Lower lobe of right lung (tissue), 2 donors: ENCODE measurements at regions not wholly inside any gene's neighbourhood (a gene's known extent, or its start where the extent isn't known, plus 50 kb on each side); places are given as distances from the start of the nearest gene placed in this dataset.
A peak's percentile ranks its signal among the peaks of the same experiment; 100 is the strongest.
"Not testable (repeated sequence)": the region's sequence is repeated elsewhere in the genome, so short reads cannot be mapped to it uniquely, and the experiment has no call there.

ENCODE experiments used
- ATAC-seq, 2 donors: fragments of 200-7000 bp; cut with Tn5 transposase; one replicate each; pipeline ENCODE4 v1.9.1; 2020 to 2022; ENCODE audit warnings: mild to moderate bottlenecking in 2 of 2, moderate library complexity in 2 of 2
- DNase-seq: peaks from one replicate; pipeline ENCODE4 v3.0.0-alpha.2; 2020
- H3K27ac ChIP-seq: fragments of 200-600 bp; one replicate; pipeline ENCODE4 v1.8.0; 2022
- H3K27me3 ChIP-seq: fragments of 200-600 bp; one replicate; pipeline ENCODE4 v1.8.0; 2022; ENCODE audit warnings: low read depth
- H3K36me3 ChIP-seq: fragments of 200-600 bp; one replicate; pipeline ENCODE4 v1.8.0; 2022; ENCODE audit warnings: mild to moderate bottlenecking
- H3K4me1 ChIP-seq: fragments of 200-600 bp; one replicate; pipeline ENCODE4 v1.8.0; 2022
- H3K4me3 ChIP-seq: fragments of 200-600 bp; one replicate; pipeline ENCODE4 v1.8.0; 2022; ENCODE audit warnings: mild to moderate bottlenecking
- H3K9me3 ChIP-seq: fragments of 200-600 bp; one replicate; pipeline ENCODE4 v1.8.0; 2022
- CTCF ChIP-seq: fragments of 200-600 bp; IDR thresholded peaks from one replicate; pipeline ENCODE4 v1.8.0; 2022; ENCODE audit warnings: antibody characterized with exemption, mild to moderate bottlenecking
- intact Hi-C: fragments of 100-400 bp; cut with DNase I; formaldehyde crosslinking; loops from one replicate; pipeline ENCODE4 v1.11.0; 2022
- donor health status: DM: no; HTN: yes; CAD: no; lungs with severe emphysema.

GRCh38 chr7:63900394-63901203 is 98.0 kb upstream of the ZNF722 start:
- no peak for TF ChIP-seq CTCF
- peak overlapping the region; percentile 78 for H3K27ac ChIP-seq

GRCh38 chr7:63901204-63901506 is 97.5 kb upstream of the ZNF722 start:
- intact Hi-C loops, result not testable (repeated sequence)

More at GRCh38 chr7:63900394-63901203, 98.0 kb upstream of the ZNF722 start:
- DNase-seq (peak; percentile 95), ATAC-seq (peak; percentile 99 to 100)
- peak overlapping the region; percentile 75 for H3K4me3 ChIP-seq
- intact Hi-C loops, result no loop called here
- peaks cover 5% of the 10 kb centered on the region for H3K4me1 ChIP-seq
- no peaks in the 10 kb centered on the region for H3K9me3 ChIP-seq
- H3K36me3 ChIP-seq, result no peaks in the 10 kb centered on the region
- no peaks in the 10 kb centered on the region for H3K27me3 ChIP-seq

GRCh38 chr7:63918986-63919385 is 79.7 kb upstream of the ZNF722 start:
- ATAC-seq (no peak), DNase-seq (no peak)
- Histone ChIP-seq H3K4me1 (no peaks in the 10 kb centered on the region), H3K27me3 (no peaks in the 10 kb centered on the region), H3K36me3 (no peaks in the 10 kb centered on the region), H3K4me3 (no peak overlapping the region), H3K27ac (no peak overlapping the region), H3K9me3 (peaks cover 4% of the 10 kb centered on the region)
- intact Hi-C loops, result no loop called here
- TF ChIP-seq CTCF, result no peak

More at GRCh38 chr7:63901204-63901506, 97.5 kb upstream of the ZNF722 start:
- peak; percentile 18 to 55 for ATAC-seq
- H3K27me3 ChIP-seq, H3K9me3 ChIP-seq, H3K27ac ChIP-seq, DNase-seq, H3K36me3 ChIP-seq, H3K4me1 ChIP-seq: not testable (repeated sequence)
- peak overlapping the region; percentile 75 for H3K4me3 ChIP-seq

- H3K27ac ChIP-seq, result peak overlapping the region; percentile 94
- intact Hi-C loops, result no loop called here
- peak overlapping the region; percentile 67 for H3K4me3 ChIP-seq
- no peak for TF ChIP-seq CTCF
- H3K36me3 ChIP-seq, result no peaks in the 10 kb centered on the region
- H3K27me3 ChIP-seq, result no peaks in the 10 kb centered on the region
- H3K4me1 ChIP-seq, result peaks cover 15% of the 10 kb centered on the region
- DNase-seq (no peak), ATAC-seq (peak in 1 of 2 donors; percentile 15)
- no peaks in the 10 kb centered on the region for H3K9me3 ChIP-seq
These were observed 73.4 kb upstream of the ZNF722 start for GRCh38 chr7:63925262-63925625.

GRCh38 chr7:63925626-63926460 is 72.8 kb upstream of the ZNF722 start:
- Histone ChIP-seq H3K9me3 (peaks cover under 1% of the 10 kb centered on the region), H3K36me3 (no peaks in the 10 kb centered on the region), H3K27ac (peak overlapping the region; percentile 94), H3K4me3 (peak overlapping the region; percentile 67), H3K27me3 (no peaks in the 10 kb centered on the region), H3K4me1 (peaks cover 15% of the 10 kb centered on the region)
- peak; percentile 95 for DNase-seq
- intact Hi-C loops, result no loop called here
- TF ChIP-seq CTCF, result no peak
- ATAC-seq, result peak; percentile 98 to 99

GRCh38 chr7:63927261-63927660 is 71.4 kb upstream of the ZNF722 start:
- no peak for DNase-seq
- peaks cover 15% of the 10 kb centered on the region for H3K4me1 ChIP-seq
- no peak for TF ChIP-seq CTCF
- H3K27ac ChIP-seq, result peak overlapping the region; percentile 94
- peaks cover 5% of the 10 kb centered on the region for H3K9me3 ChIP-seq
- ATAC-seq, result no peak
- no peaks in the 10 kb centered on the region for H3K36me3 ChIP-seq
- intact Hi-C loops, result no loop called here
- no peaks in the 10 kb centered on the region for H3K27me3 ChIP-seq
- peak overlapping the region; percentile 67 for H3K4me3 ChIP-seq
